ENCODE measurements at regions not wholly inside any gene's neighbourhood (a gene's known extent, or its start where the extent isn't known, plus 50 kb on each side); places are given as distances from the start of the nearest gene placed in this dataset.

- DNase-seq: no peak
Observed at GRCh38 chr6:167758309-167759023, 68.2 kb upstream of the AFDN start.

- no peak for DNase-seq
Observed at GRCh38 chr6:167759206-167759605, 67.5 kb upstream of the AFDN start.

- DNase-seq: no peak
Observed at GRCh38 chr6:167759912-167760311, 66.8 kb upstream of the AFDN start.

- no peak for DNase-seq
Observed at GRCh38 chr6:167760979-167761793, 65.5 kb upstream of the AFDN start.

- no peak for DNase-seq
Observed at GRCh38 chr6:167761794-167762258, 64.9 kb upstream of the AFDN start.

- no peak for DNase-seq
Observed at GRCh38 chr6:167762259-167762962, 64.3 kb upstream of the AFDN start.

GRCh38 chr6:167763056-167763944, 63.4 kb upstream of the AFDN start:
- no peak for DNase-seq

GRCh38 chr6:167764215-167764614, 62.5 kb upstream of the AFDN start:
- DNase-seq: no peak

- no peak for DNase-seq
Observed at GRCh38 chr6:167764713-167765479, 61.8 kb upstream of the AFDN start.

GRCh38 chr6:167766986-167767714, 59.6 kb upstream of the AFDN start:
- no peak for DNase-seq

GRCh38 chr6:167767715-167768107, 59.0 kb upstream of the AFDN start:
- DNase-seq: no peak

GRCh38 chr6:167768471-167769215, 58.1 kb upstream of the AFDN start:
- DNase-seq: no peak

GRCh38 chr6:167769408-167770190, 57.1 kb upstream of the AFDN start:
- no peak for DNase-seq

- no peak for DNase-seq
Observed at GRCh38 chr6:167770291-167770955, 56.3 kb upstream of the AFDN start.

- DNase-seq: no peak
Observed at GRCh38 chr6:167774881-167775280, 51.8 kb upstream of the AFDN start.

- no peak for DNase-seq
Observed at GRCh38 chr6:167776906-167777627, 49.6 kb upstream of the AFDN start.
